ENCODE measurements at regions not wholly inside any gene's neighbourhood (a gene's known extent, or its start where the extent isn't known, plus 50 kb on each side); places are given as distances from the start of the nearest gene placed in this dataset.
"Not testable (repeated sequence)": the region's sequence is repeated elsewhere in the genome, so short reads cannot be mapped to it uniquely, and the experiment has no call there.

- DNase-seq (ENCODE audit: low read depth), result not testable (repeated sequence)
Measured at GRCh38 chr15:70367913-70368705, 270.4 kb upstream of the TLE3 start.

- DNase-seq (ENCODE audit: low read depth), result not testable (repeated sequence)
Measured at GRCh38 chr15:70364023-70364422, 266.3 kb upstream of the TLE3 start.

- DNase-seq (ENCODE audit: low read depth), result peak; percentile 47
Measured at GRCh38 chr15:70362886-70363285, 265.2 kb upstream of the TLE3 start.

- no peak for DNase-seq (ENCODE audit: low read depth)
Measured at GRCh38 chr15:70362350-70362749, 264.6 kb upstream of the TLE3 start.

- no peak for DNase-seq (ENCODE audit: low read depth)
Measured at GRCh38 chr15:70361891-70362290, 264.2 kb upstream of the TLE3 start.

GRCh38 chr15:70361106-70361505 lies 263.4 kb upstream of the TLE3 start:
- no peak for DNase-seq (ENCODE audit: low read depth)

GRCh38 chr15:70358871-70359647 lies 261.3 kb upstream of the TLE3 start:
- no peak for DNase-seq (ENCODE audit: low read depth)

- DNase-seq (ENCODE audit: low read depth), result no peak
Measured at GRCh38 chr15:70358011-70358819, 260.5 kb upstream of the TLE3 start.

GRCh38 chr15:70357453-70357852 lies 259.7 kb upstream of the TLE3 start:
- no peak for DNase-seq (ENCODE audit: low read depth)

- DNase-seq (ENCODE audit: low read depth), result peak; percentile 42
Measured at GRCh38 chr15:70356919-70357318, 259.2 kb upstream of the TLE3 start.

- DNase-seq (ENCODE audit: low read depth), result no peak
Measured at GRCh38 chr15:70356062-70356860, 258.5 kb upstream of the TLE3 start.

- DNase-seq (ENCODE audit: low read depth), result peak; percentile 13
Measured at GRCh38 chr15:70355275-70355795, 257.6 kb upstream of the TLE3 start.

- no peak for DNase-seq (ENCODE audit: low read depth)
Measured at GRCh38 chr15:70354346-70354905, 256.7 kb upstream of the TLE3 start.

GRCh38 chr15:70353606-70354345 lies 256.1 kb upstream of the TLE3 start:
- DNase-seq (ENCODE audit: low read depth), result no peak

GRCh38 chr15:70351941-70352774 lies 254.4 kb upstream of the TLE3 start:
- DNase-seq (ENCODE audit: low read depth), result no peak

- no peak for DNase-seq (ENCODE audit: low read depth)
Measured at GRCh38 chr15:70351391-70351790, 253.7 kb upstream of the TLE3 start.

GRCh38 chr15:70348581-70349344 lies 251.0 kb upstream of the TLE3 start:
- DNase-seq (ENCODE audit: low read depth), result no peak

- DNase-seq (ENCODE audit: low read depth), result no peak
Measured at GRCh38 chr15:70348226-70348543, 250.5 kb upstream of the TLE3 start.

Data from ELR (cell line).